Activated CD4-positive, alpha-beta T cell treated with anti-CD3 and anti-CD28 coated beads for 1 hour (primary cell): ENCODE measurements at regions not wholly inside any gene's neighbourhood (a gene's known extent, or its start where the extent isn't known, plus 50 kb on each side); places are given as distances from the start of the nearest gene placed in this dataset.

Experiments
- DNase-seq: peaks from one replicate; pipeline ENCODE4 v3.0.0-alpha.2; 2020

DNA sequence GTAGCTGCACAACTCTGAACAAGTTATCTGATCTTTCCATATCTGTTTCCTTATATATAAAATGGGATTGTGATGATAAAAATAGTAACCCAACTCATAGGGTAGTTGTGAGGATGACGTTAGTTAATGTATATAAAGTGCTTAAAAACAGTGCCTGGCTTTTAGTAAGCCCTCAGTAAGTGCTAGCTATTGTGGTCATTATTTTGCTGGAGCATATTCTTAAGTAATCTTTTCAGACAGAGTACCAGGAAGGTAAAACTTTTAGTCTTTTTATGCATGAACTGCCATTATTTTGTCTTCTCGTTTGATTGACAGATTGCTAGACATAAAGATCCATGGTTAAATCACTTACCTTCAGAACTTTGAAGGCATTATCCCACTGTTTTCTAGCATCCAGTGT is 62.5 kb upstream of the SIM2 start:
- DNase-seq = no peak

DNA sequence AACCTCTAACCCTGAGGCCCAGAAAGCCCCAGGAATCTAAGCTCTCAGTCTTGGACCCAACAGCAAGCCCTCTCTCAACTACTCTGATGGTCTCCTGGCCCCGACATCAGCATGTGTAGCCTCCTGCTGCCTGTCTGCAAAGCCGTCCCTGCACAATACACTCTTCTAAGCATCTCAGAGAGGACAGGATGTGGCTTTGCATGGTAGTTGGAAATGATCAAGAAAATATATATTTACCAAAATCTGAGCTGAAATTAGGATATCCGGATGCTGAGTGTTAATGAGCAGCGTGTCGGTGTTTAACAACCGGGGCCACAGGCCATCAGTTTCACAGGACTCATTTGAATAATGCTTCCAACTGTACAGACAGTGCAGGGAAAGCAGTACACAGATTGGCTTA is 59.1 kb upstream of the SIM2 start:
- no peak for DNase-seq

DNA sequence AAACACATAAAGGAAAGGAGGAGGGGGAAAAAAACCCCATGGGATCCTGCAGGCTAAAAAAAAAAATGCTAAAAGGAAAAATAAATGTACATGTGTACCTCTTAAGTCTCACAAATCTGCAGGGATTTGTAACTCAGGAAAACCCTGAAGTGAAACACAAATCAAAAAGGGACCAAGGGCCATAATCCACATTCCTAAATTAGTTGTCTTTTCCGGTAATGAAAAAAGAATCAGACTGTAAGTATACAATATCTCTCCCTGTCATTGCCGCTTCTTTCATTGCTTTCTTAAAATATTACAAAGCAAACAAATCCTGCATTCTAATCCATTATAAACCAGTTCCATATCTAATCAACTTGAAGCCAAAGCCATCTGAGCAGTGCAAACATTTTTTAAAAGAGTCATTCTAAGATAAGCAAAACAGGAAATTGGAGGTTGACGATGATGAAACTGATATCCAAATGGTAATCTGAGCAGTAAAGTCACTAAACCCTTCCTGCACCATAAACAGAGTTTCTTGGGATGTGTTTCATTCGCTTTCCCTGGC is 58.7 kb upstream of the SIM2 start:
- DNase-seq = no peak

DNA sequence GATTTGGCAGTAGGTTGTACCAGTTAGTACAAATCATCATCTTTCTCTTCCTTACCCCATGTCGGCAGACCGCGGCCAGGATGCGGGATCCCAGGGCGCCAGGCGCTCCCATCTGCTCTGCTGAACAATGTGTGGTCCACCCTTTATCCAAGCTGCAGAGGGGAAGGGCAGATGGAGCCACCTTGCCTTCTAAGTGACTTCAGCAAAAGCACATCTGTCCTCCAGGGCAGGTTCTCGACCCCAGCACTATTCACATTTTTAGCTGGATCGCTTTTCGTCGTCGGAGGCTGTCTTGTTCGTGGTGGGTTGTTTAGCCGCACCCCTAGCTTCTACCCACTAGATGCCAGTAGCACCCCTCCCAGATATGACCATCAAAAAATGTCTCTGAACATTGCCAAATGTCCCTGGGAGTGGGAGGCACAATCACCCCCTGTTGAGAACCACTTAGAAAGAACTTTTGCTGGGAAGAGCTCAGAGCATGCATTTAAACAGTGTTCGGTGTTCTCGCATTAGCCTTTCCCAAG is 58.1 kb upstream of the SIM2 start:
- no peak for DNase-seq

DNA sequence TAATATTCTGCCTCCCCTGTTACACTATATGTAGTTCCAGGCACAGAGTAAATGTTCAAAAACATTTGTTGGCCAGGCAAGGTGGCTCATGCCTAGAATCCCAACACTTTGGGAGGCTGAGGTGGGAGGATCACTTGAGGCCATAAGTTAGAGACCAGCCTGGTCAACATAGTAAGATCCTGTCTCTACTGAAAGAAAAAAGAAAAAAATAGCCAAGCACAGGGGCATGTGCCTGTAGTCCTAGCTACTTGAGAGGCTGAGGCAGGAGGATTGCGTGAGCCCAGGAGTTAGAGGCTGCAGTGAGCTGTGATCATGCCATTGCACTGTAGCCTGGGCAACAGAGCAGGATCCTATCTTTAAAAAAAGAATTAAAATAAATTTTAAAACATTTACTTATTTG is 57.6 kb upstream of the SIM2 start:
- no peak for DNase-seq

DNA sequence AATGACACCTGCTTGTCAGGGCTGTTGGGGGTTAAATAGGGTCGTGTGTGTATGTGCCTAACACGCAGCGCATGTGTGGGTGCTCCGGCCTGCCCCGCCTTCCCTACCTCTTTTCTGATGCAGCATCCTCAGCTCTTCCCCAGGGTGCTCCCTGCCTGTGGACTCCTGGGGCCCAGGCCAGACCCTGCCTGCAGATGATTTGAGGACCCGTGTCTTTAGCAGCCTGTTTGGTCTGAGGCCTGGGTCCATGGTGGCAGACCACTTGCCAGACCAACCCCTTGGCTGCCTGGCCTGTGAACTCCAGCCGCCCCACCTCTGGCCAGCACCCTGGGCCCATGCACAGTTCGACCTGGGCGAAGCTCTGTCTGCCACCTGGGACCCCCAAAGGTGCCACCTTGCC is 57.0 kb upstream of the SIM2 start:
- no peak for DNase-seq

DNA sequence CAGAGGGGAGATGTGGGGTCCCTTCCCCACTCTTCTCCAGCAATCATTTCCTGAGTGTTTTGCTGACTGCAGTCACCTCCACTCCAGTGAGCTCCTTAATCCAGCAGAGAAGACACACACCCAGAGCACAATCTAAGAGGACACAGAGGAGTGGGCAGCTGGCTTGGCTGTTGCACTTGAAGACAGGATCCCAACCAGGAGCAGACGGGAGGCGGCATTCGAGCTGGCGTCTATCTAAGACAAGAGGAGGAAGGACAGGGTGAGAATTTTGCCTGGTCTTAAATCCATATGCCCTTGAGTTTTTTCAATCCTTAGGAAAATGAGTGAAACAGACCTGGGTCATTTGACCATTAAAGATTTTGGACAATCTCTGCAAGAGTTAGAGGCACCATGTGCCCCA is 56.1 kb upstream of the SIM2 start:
- DNase-seq = no peak

DNA sequence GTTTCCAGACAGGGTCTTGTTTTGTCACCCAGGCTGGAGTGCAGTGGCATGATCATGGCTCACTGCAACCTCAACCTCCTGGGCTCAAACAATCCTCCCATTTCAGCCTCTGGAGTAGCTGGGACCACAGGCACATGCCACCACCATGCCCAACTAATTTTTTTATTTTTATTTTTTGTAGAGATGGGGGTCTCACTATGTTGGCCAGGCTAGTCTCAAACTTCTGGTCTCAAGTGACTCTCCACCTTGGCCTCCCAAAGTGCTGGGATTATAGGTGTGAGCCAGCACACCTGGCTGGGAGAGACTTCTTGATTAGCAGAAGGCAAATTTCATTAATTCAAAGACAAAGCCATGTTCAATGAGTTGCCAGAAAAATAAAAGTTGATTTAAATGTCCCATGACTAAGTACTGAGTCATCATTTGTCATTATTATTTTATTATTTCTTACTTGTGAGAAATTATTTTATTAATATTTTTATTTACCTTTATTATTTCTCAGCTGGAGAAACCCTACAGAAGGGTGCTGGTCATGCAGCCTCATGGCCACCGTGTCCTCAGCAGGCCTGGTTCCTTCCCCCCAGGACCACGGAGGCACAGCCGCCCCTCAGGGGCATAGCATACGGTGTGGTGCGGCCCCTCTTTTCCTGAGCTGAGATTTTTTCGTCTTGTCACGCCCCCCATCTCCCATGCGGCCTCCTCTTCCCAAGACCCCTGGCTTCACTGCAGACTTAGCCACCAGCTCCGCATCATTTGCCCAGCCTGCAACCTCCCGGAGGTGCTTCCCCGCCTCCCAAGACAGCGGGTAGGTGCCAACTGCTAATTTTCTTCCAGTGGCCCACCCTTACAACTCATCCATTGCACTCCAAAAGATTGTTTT is 55.3 kb upstream of the SIM2 start:
- DNase-seq = no peak

DNA sequence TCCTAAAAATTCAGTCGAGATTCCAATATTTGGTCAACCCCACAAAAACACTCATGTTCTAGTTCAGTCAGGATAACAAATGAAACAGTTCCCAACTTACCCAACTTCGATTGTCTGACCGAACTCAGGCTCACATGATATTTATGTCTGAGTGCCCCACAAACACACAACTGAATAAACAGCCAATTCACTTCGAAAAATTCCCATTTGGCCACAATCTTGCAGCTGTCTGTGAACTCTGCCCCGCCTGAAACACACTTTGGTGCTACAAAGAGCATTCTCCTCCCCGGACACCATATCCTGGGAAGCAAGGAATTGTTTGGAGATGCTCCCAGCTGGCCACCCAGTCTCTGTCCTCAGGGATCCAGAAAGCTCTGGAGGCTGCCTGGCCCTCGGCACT is 52.9 kb upstream of the SIM2 start:
- DNase-seq = no peak

DNA sequence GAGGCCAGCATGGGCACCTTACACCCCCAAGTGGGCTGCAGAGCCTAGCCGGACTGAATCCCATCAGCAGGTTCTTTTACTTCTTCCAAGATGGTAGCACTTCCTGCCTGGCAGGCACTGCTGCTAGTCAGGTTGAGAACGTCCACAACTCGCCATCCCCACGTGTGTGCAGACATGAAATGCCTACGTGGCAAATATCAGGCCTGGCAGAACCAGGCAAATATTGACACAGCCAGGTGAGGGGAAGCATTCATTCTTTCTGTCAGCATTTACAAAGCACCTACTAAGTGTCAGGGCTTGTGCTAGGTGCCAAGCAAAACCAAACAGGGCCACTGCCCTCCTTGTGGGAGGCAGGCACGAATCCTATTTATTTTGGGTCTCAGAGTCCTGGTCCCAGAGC is 52.3 kb upstream of the SIM2 start:
- no peak for DNase-seq

DNA sequence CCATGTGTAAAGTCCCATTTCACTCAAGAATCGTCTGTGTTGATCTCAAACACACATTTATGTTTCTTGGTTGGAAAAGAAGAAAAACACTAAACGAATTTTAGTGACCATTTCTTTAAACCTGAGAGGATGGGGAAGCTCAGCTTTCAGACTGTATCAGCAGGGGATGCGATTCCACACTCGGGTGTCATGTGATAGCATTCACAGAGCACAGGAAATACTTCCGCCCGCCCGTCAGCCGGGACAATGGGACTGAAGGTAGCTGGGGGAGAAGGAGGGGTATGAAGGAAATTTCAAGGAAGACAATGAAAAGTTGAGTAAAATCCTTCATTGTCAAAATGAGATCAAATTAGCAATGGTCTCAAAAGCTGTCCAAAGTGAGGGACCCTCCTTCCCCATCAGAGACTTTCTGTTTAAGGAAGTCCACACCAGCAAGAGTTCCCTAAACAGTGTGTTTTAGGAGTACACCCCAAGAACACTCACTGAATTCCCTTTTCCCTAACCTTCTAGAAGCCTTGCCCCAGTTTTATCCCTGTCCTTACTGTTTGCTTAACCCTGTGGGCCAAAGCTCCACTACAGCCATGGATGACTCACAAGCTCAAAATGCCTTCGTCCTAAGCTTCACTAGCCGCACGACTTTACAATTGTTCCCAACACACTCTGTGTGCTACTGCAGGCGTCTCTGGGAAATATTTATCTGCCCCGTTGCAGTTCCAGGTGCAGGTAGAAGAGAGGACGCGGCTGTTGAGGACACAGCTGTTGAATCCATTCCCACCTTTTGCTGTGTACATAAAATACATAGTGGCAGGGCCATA is 51.4 kb upstream of the SIM2 start:
- DNase-seq = no peak
